ENCODE measurements at regions not wholly inside any gene's neighbourhood (a gene's known extent, or its start where the extent isn't known, plus 50 kb on each side); places are given as distances from the start of the nearest gene placed in this dataset.

- DNase-seq, result no peak
These were observed 575.6 kb upstream of the PITX2 start for GRCh38 chr4:111198446-111198845.

- no peak for DNase-seq
These were observed 581.9 kb upstream of the PITX2 start for GRCh38 chr4:111204797-111205196.

- DNase-seq, result no peak
These were observed 586.1 kb upstream of the PITX2 start for GRCh38 chr4:111208970-111209369.

- DNase-seq, result no peak
These were observed 586.8 kb upstream of the PITX2 start for GRCh38 chr4:111209706-111210105.

GRCh38 chr4:111210595-111210994 is 587.7 kb upstream of the PITX2 start:
- DNase-seq, result no peak

- DNase-seq, result no peak
These were observed 590.7 kb upstream of the PITX2 start for GRCh38 chr4:111213531-111213930.

GRCh38 chr4:111214371-111214770 is 591.5 kb upstream of the PITX2 start:
- no peak for DNase-seq

- no peak for DNase-seq
These were observed 592.9 kb upstream of the PITX2 start for GRCh38 chr4:111215755-111216154.

- no peak for DNase-seq
These were observed 593.9 kb upstream of the PITX2 start for GRCh38 chr4:111216791-111217190.

- no peak for DNase-seq
These were observed 598.5 kb upstream of the PITX2 start for GRCh38 chr4:111221371-111221770.

- DNase-seq, result no peak
These were observed 605.5 kb upstream of the PITX2 start for GRCh38 chr4:111228396-111228795.

- no peak for DNase-seq
These were observed 606.0 kb upstream of the PITX2 start for GRCh38 chr4:111228874-111229273.

- DNase-seq, result no peak
These were observed 607.4 kb upstream of the PITX2 start for GRCh38 chr4:111230265-111230664.

- no peak for DNase-seq
These were observed 608.4 kb upstream of the PITX2 start for GRCh38 chr4:111231281-111231680.

- DNase-seq, result no peak
These were observed 612.1 kb upstream of the PITX2 start for GRCh38 chr4:111234939-111235338.

GRCh38 chr4:111263836-111264235 is 641.0 kb upstream of the PITX2 start:
- no peak for DNase-seq

GRCh38 chr4:111266937-111267336 is 644.1 kb upstream of the PITX2 start:
- DNase-seq, result no peak

- no peak for DNase-seq
These were observed 644.9 kb upstream of the PITX2 start for GRCh38 chr4:111267786-111268185.

- DNase-seq, result no peak
These were observed 646.0 kb upstream of the PITX2 start for GRCh38 chr4:111268769-111269414.

GRCh38 chr4:111269439-111269838 is 646.6 kb upstream of the PITX2 start:
- no peak for DNase-seq

GRCh38 chr4:111274060-111274459 is 651.2 kb upstream of the PITX2 start:
- DNase-seq, result no peak

- no peak for DNase-seq
These were observed 651.6 kb upstream of the PITX2 start for GRCh38 chr4:111274486-111274885.

- no peak for DNase-seq
These were observed 658.3 kb upstream of the PITX2 start for GRCh38 chr4:111281219-111281618.

GRCh38 chr4:111282035-111282434 is 659.2 kb upstream of the PITX2 start:
- DNase-seq, result no peak

- no peak for DNase-seq
These were observed 660.3 kb upstream of the PITX2 start for GRCh38 chr4:111283066-111283677.
